ENCODE measurements at regions not wholly inside any gene's neighbourhood (a gene's known extent, or its start where the extent isn't known, plus 50 kb on each side); places are given as distances from the start of the nearest gene placed in this dataset.
"Not testable (repeated sequence)": the region's sequence is repeated elsewhere in the genome, so short reads cannot be mapped to it uniquely, and the experiment has no call there.

- TF ChIP-seq ZNF101 (CRISPR knock-in tag; IDR thresholded peaks at IDR 0.05; ENCODE audit: borderline replicate concordance, low read depth) = no peak
Measured at GRCh38 chr13:21287331-21287907, 111.0 kb downstream of the MRPL57 start (continued).

- intact Hi-C loops (cut with micrococcal nuclease; ENCODE audit: unreplicated experiment) = no loop called here
- 39% methylated on average over 5 of the region's 5 CpGs for whole genome bisulfite sequencing (ENCODE audit: low lambda C conversion rate)
- H4K20me1 ChIP-seq (ENCODE audit: insufficient read depth, low read length) = no peaks in the 10 kb centered on the region
- H3K4me1 ChIP-seq (ENCODE audit: insufficient read depth, low read length) = no peaks in the 10 kb centered on the region
- no peak overlapping the region for H3K4me3 ChIP-seq (replicated peaks in 1 of 3; ENCODE audit: insufficient read depth in 1 of 3, low read depth in 2 of 3, low read length in 3 of 3)
- no TSS peak for BruUV-seq (replicated peaks)
- FAIRE-seq (no peak), ATAC-seq (no peak), DNase-seq (ENCODE audit: low spot score) (no peak)
- H3K27ac ChIP-seq (ENCODE audit: extremely low read length, insufficient read depth, low read length) = no peak overlapping the region
- TF ChIP-seq ISX (CRISPR knock-in tag; conservative IDR thresholded peaks at IDR 0.05) = no peak
- TF ChIP-seq POGZ (CRISPR knock-in tag; IDR thresholded peaks at IDR 0.05) = no peak
- no peak for TF ChIP-seq PHF20 (CRISPR knock-in tag; IDR thresholded peaks at IDR 0.05)
- peak; percentile 31 for TF ChIP-seq CREB1 (IDR thresholded peaks at IDR 0.05)
- no peak for TF ChIP-seq CREB1 (CRISPR knock-in tag; IDR thresholded peaks at IDR 0.05)
- no peak for TF ChIP-seq KDM2A (CRISPR knock-in tag; IDR thresholded peaks at IDR 0.05; ENCODE audit: borderline replicate concordance, low read depth)
- no peaks in the 10 kb centered on the region for H3K36me3 ChIP-seq (replicated peaks in 1 of 2; ENCODE audit: control insufficient read depth in 1 of 2, insufficient read depth in 2 of 2, low read length in 2 of 2)
- H3K9ac ChIP-seq (ENCODE audit: insufficient read depth, low read depth, low read length) = no peak overlapping the region
- no peaks in the 10 kb centered on the region for H3K79me2 ChIP-seq (ENCODE audit: insufficient read depth, low read length)
- no peak overlapping the region for H3K4me2 ChIP-seq (ENCODE audit: low read depth, low read length)
- H3K9me3 ChIP-seq (ENCODE audit: low read length) = no peaks in the 10 kb centered on the region
- no peak overlapping the region for H2AFZ ChIP-seq (ENCODE audit: low read length)
- peaks cover 0 to 7% of the 10 kb centered on the region in 2 experiments; a peak in 1 of 5 replicates for H3K27me3 ChIP-seq (ENCODE audit: control insufficient read depth in 1 of 2, insufficient read depth in 2 of 2, low read length in 2 of 2)
- ChIA-PET CTCF (ENCODE audit: low intra/inter-chr PET ratio, low total read pairs) (no interaction called here), POLR2A (no interaction called here)
- in situ Hi-C loops (cut with HindIII; ENCODE audit: extremely low pct_ligation_motif_present, low pct_unique_long_range_greater_than_20kb) = no loop called here
Measured at GRCh38 chr13:21289475-21289874, 113.0 kb downstream of the MRPL57 start.

GRCh38 chr13:21290442-21291002, 114.1 kb downstream of the MRPL57 start:
- H3K4me3 ChIP-seq (replicated peaks in 1 of 3; ENCODE audit: insufficient read depth in 1 of 3, low read depth in 2 of 3, low read length in 3 of 3); H3K36me3 ChIP-seq (replicated peaks in 1 of 2; ENCODE audit: control insufficient read depth in 1 of 2, insufficient read depth in 2 of 2, low read length in 2 of 2); H3K4me2 ChIP-seq (ENCODE audit: low read depth, low read length); BruUV-seq (replicated peaks); H3K9me3 ChIP-seq (ENCODE audit: low read length); FAIRE-seq; H3K27ac ChIP-seq (ENCODE audit: extremely low read length, insufficient read depth, low read length); H3K4me1 ChIP-seq (ENCODE audit: insufficient read depth, low read length); CTCF ChIA-PET (ENCODE audit: low intra/inter-chr PET ratio, low total read pairs); H2AFZ ChIP-seq (ENCODE audit: low read length); H3K27me3 ChIP-seq (ENCODE audit: control insufficient read depth in 1 of 2, insufficient read depth in 2 of 2, low read length in 2 of 2); H3K79me2 ChIP-seq (ENCODE audit: insufficient read depth, low read length); in situ Hi-C loops (cut with HindIII; ENCODE audit: extremely low pct_ligation_motif_present, low pct_unique_long_range_greater_than_20kb); DNase-seq (ENCODE audit: low spot score); H4K20me1 ChIP-seq (ENCODE audit: insufficient read depth, low read length); H3K9ac ChIP-seq (ENCODE audit: insufficient read depth, low read depth, low read length); POLR2A ChIA-PET; ATAC-seq: not testable (repeated sequence)
- 68% methylated on average over 12 of the region's 13 CpGs for WGBS (ENCODE audit: low lambda C conversion rate)
- intact Hi-C loops (cut with micrococcal nuclease; ENCODE audit: unreplicated experiment) = loop anchor here (10.0 kb wide), 1 partner anchor 1504 kb away; no protein-coding TSS in a partner anchor
